Astrocyte of the spinal cord (primary cell): ENCODE measurements at regions not wholly inside any gene's neighbourhood (a gene's known extent, or its start where the extent isn't known, plus 50 kb on each side); places are given as distances from the start of the nearest gene placed in this dataset.

Experiments used
- DNase-seq: peaks from one replicate; pipeline ENCODE4 v3.0.0; 2011; ENCODE audit warnings: low read depth, low spot score
- H3K4me3 ChIP-seq: 2 replicates; pipeline ENCODE4 v1.5.1; 2011; ENCODE audit warnings: low read depth, mild to moderate bottlenecking, low read length, moderate library complexity
- in situ Hi-C: cut with HindIII; loops from 2 replicates; pipeline ENCODE4 v1.10.0; 2017; ENCODE audit warnings: low sequenced_read_pairs
- TF ChIP-seq, protein P1 (sequence below): IDR thresholded peaks from 2 replicates; pipeline ENCODE4 v1.5.1; 2012; ENCODE audit warnings: low read depth, mild to moderate bottlenecking, low read length, inconsistent platforms

DNA sequence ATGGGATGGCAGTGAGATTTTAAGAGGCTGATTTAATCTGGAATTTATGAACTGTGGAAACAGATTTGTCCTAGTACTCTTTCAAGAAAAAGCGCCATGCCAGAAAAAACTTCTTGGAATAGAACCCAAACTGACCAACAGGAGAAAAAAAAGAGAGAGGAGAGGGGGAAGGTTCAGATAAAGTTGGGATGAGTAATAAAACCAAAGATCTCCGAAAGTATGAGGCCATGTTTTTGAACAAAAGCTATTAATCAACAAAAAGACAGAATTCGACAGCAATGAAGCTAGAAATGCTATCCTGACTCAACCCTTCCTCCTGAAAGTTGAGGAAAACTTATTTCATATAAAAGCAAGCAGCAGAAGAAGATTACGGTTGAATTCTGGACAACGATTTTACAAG is 135.5 kb downstream of the CEMIP2 start:
- in situ Hi-C loops = no loop called here
- no peak for DNase-seq
- TF ChIP-seq, protein P1, sequence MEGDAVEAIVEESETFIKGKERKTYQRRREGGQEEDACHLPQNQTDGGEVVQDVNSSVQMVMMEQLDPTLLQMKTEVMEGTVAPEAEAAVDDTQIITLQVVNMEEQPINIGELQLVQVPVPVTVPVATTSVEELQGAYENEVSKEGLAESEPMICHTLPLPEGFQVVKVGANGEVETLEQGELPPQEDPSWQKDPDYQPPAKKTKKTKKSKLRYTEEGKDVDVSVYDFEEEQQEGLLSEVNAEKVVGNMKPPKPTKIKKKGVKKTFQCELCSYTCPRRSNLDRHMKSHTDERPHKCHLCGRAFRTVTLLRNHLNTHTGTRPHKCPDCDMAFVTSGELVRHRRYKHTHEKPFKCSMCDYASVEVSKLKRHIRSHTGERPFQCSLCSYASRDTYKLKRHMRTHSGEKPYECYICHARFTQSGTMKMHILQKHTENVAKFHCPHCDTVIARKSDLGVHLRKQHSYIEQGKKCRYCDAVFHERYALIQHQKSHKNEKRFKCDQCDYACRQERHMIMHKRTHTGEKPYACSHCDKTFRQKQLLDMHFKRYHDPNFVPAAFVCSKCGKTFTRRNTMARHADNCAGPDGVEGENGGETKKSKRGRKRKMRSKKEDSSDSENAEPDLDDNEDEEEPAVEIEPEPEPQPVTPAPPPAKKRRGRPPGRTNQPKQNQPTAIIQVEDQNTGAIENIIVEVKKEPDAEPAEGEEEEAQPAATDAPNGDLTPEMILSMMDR = no peak
- no peak overlapping the region for H3K4me3 ChIP-seq

DNA sequence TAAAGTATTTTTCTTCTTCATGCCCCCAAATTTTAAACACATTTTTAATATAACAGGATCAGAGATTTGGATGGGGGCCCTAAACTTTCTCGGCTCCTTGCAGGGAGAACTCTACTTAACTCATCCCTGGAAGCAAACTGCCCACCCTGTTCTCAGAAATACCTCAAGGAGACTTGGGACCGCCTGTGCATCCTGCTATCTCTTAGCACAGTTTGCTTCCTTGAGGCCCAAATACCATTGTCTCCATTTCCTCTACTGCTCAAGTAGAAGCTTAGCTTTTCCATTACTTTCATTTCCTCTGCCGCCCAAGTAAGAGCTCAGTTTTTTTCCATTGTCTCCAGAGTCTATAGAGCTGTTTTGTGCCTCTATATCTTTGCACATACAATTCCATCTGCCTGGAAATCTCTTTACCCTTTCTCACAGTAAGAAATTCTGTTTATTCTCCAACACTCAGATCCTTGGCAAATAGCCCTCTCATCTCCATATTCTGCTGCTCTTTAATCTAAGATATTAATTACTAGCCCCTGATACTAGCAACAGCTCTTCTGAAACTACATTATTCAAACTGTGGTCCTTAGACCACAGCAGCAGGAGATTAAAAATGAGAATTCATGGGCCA is 137.8 kb downstream of the CEMIP2 start:
- no peak overlapping the region for H3K4me3 ChIP-seq
- DNase-seq = no peak
- in situ Hi-C loops = no loop called here
- TF ChIP-seq, protein P1 = no peak

DNA sequence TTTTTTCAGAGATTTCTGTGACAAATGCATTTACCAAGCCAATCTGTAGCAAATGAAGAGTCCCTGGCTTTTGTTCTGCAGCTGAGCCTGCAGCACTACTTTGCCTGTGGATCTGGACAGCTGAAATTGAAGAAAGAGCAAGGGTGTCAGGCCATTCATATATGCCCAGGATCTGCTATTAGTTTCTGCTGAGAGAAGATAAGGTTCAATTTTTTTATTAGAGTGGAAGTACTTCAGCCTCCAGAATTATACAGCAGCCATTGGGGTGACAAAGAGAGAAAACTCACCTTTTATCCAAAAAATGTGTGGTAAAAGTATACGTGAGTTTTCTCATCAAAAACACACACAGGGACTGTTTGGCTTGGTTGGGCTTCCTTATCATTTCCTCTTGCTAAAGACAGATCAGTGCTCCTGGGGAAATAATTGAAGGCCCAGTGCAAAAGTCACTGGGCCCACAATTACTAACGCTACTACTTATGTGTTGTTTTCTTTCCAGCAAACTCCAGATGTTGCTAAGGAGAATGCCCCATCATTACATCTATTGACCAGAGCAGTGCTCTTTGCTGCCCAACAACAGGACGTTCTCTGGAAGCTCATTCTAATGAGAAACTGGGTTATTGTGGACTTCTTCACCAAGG is 138.6 kb downstream of the CEMIP2 start:
- in situ Hi-C loops = no loop called here
- DNase-seq = no peak
- no peak overlapping the region for H3K4me3 ChIP-seq
- TF ChIP-seq, protein P1 = no peak

DNA sequence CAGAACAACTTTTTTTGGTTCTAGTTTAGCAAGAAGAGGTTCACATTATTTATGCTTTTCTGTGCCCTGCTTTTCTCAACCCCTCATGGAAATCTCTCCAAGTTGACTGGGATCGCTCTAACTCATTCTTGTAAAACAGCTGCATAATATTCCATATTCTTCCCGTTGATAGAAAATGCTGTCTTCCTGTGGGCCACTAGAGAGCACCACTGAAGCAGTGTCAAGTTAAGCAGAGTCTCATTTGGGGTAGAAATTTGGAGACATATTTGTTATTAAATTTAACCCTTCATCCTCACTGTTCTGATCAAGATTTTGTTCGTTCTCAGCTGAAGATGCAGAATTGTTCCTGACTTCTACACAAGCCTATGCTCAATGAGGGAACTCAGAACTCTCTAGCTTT is 140.1 kb downstream of the CEMIP2 start:
- in situ Hi-C loops = no loop called here
- DNase-seq = no peak
- no peak overlapping the region for H3K4me3 ChIP-seq
- TF ChIP-seq, protein P1 = peak; percentile 34

DNA sequence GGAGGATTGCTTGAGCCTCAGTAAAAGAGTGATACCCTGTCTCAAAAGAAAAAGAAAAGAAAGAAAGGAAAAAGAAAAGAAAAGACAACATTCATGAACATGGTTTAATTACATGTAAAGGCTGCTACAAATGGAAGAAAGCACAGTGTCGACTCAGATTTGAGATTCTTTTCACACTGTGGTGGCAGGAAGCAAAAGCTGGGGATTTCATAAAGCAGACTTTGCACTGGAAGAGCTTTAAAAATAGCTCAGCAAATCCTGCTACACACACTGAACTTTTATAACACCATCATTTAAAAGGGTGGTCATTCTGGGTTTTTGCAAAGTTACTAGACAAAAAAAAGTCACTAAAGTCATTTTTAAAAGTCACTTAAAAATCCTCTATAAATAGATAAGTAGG is 140.8 kb downstream of the CEMIP2 start:
- no peak for DNase-seq
- TF ChIP-seq, protein P1 = no peak
- no peak overlapping the region for H3K4me3 ChIP-seq
- in situ Hi-C loops = no loop called here

DNA sequence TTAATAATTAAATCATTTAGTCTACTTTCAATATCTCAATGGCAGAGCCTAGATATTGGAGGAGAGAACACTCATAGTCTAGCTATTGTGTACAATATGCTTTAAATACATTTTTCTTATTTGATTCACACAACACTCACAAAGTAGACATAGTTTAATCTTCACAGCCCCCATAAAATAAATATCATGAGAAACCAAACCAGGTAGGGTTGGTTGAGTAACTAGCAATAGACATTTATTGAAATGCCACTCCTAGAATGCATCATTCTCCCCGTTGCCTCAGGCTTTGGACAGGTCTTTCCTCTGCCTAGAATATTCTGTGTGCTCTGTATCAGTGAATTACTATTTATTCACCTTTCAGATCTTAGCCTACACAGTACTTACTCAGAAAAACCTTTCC is 141.9 kb downstream of the CEMIP2 start:
- TF ChIP-seq, protein P1 = no peak
- no peak overlapping the region for H3K4me3 ChIP-seq
- in situ Hi-C loops = no loop called here
- DNase-seq = no peak
